ENCODE measurements at regions not wholly inside any gene's neighbourhood (a gene's known extent, or its start where the extent isn't known, plus 50 kb on each side); places are given as distances from the start of the nearest gene placed in this dataset.

DNA sequence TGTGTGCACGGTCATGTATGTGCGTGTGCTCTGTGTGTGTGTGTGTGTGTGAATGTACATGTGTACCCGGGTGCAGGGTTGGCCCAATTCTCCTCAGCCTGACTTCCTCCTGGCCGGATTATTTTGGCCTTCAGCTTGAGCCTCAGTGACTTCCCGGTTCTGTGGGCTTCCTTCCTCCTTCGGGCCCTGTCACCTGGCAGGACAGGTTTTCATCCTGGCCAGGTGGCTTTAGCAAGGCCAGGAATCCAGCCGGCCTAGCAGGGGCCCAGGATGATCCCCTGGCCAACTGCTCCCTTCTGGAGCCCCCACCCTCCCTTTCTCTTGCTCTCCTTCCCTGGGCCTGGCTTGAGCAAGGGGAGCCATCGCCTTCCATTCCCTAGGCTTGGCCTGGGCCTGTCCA, 140.5 kb downstream of the INHBB start:
- Mint-ChIP-seq H3K27ac (no peak overlapping the region), H3K4me3 (no peak overlapping the region), H3K36me3 (ENCODE audit: low read depth) (no peaks in the 10 kb centered on the region), H3K4me1 (ENCODE audit: low read depth) (no peaks in the 10 kb centered on the region), H3K9me3 (no peaks in the 10 kb centered on the region), H3K27me3 (peaks cover 6% of the 10 kb centered on the region)
- Histone ChIP-seq H3K36me3 (ENCODE audit: insufficient read depth, low read length) (no peaks in the 10 kb centered on the region), H3K27ac (ENCODE audit: low read depth in 1 of 2, low read length in 2 of 2) (no peak overlapping the region), H3K4me1 (ENCODE audit: insufficient read depth, low read length) (no peaks in the 10 kb centered on the region), H3K4me3 (ENCODE audit: low read length) (no peak overlapping the region), H3K9me3 (ENCODE audit: control insufficient read depth in 1 of 2, insufficient read depth in 1 of 2, low read length in 2 of 2) (no peaks in the 10 kb centered on the region), H3K27me3 (ENCODE audit: control insufficient read depth in 1 of 2, insufficient read depth in 2 of 2, low read length in 2 of 2) (no peaks in the 10 kb centered on the region)
- DNase-seq (no peak), ATAC-seq (ENCODE audit: poor library complexity) (no peak)
- ChIA-PET POLR2A (no interaction called here), CTCF (no interaction called here)
- intact Hi-C loops (cut with DNase I, micrococcal nuclease), result no loop called here
- TF ChIP-seq, protein P1, sequence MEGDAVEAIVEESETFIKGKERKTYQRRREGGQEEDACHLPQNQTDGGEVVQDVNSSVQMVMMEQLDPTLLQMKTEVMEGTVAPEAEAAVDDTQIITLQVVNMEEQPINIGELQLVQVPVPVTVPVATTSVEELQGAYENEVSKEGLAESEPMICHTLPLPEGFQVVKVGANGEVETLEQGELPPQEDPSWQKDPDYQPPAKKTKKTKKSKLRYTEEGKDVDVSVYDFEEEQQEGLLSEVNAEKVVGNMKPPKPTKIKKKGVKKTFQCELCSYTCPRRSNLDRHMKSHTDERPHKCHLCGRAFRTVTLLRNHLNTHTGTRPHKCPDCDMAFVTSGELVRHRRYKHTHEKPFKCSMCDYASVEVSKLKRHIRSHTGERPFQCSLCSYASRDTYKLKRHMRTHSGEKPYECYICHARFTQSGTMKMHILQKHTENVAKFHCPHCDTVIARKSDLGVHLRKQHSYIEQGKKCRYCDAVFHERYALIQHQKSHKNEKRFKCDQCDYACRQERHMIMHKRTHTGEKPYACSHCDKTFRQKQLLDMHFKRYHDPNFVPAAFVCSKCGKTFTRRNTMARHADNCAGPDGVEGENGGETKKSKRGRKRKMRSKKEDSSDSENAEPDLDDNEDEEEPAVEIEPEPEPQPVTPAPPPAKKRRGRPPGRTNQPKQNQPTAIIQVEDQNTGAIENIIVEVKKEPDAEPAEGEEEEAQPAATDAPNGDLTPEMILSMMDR (IDR thresholded peaks at IDR 0.05), result no peak

GRCh38 chr2:120486946-120487345, 141.0 kb downstream of the INHBB start:
- H3K4me1 ChIP-seq (ENCODE audit: insufficient read depth, low read length), result no peaks in the 10 kb centered on the region
- no peaks in the 10 kb centered on the region for H3K36me3 ChIP-seq (ENCODE audit: insufficient read depth, low read length)
- no peak for ATAC-seq (ENCODE audit: poor library complexity)
- Mint-ChIP-seq H3K4me1 (ENCODE audit: low read depth) (no peaks in the 10 kb centered on the region), H3K36me3 (ENCODE audit: low read depth) (no peaks in the 10 kb centered on the region), H3K27me3 (peaks cover 6% of the 10 kb centered on the region), H3K9me3 (no peaks in the 10 kb centered on the region), H3K4me3 (no peak overlapping the region), H3K27ac (no peak overlapping the region)
- no peak overlapping the region for H3K27ac ChIP-seq (ENCODE audit: low read depth in 1 of 2, low read length in 2 of 2)
- no peaks in the 10 kb centered on the region for H3K27me3 ChIP-seq (ENCODE audit: control insufficient read depth in 1 of 2, insufficient read depth in 2 of 2, low read length in 2 of 2)
- CTCF ChIA-PET, result no interaction called here
- POLR2A ChIA-PET, result no interaction called here
- no peak overlapping the region for H3K4me3 ChIP-seq (ENCODE audit: low read length)
- no peaks in the 10 kb centered on the region for H3K9me3 ChIP-seq (ENCODE audit: control insufficient read depth in 1 of 2, insufficient read depth in 1 of 2, low read length in 2 of 2)
- no peak for DNase-seq
- TF ChIP-seq, protein P1 (IDR thresholded peaks at IDR 0.05), result no peak
- intact Hi-C loops (cut with DNase I, micrococcal nuclease), result no loop called here

DNA sequence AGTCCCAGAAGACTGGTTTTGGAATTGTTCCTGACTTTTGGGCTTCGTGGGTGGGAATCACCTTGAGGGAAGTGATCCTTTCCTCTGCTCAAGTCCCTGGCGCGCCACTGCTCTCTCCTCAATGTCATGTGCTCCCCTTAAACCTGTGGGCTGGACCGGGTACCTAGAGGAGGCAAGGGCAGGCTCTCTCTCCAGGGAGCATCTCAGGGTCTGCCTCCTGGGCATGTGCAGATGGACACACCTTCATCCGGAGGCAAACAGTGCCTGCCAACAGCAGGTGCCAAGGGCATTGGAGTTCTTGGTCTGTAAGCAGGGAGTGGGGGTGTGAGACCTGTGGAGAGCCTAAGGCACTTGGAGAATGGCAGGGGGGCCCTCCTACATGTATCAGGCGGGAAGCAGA, 142.6 kb downstream of the INHBB start:
- H3K9me3 ChIP-seq (ENCODE audit: control insufficient read depth in 1 of 2, insufficient read depth in 1 of 2, low read length in 2 of 2), result no peaks in the 10 kb centered on the region
- POLR2A ChIA-PET, result no interaction called here
- CTCF ChIA-PET, result no interaction called here
- TF ChIP-seq, protein P1 (IDR thresholded peaks at IDR 0.05), result no peak
- no peak overlapping the region for H3K27ac Mint-ChIP-seq
- H3K9me3 Mint-ChIP-seq, result no peaks in the 10 kb centered on the region
- no peak overlapping the region for H3K4me3 ChIP-seq (ENCODE audit: low read length)
- H3K36me3 Mint-ChIP-seq (ENCODE audit: low read depth), result no peaks in the 10 kb centered on the region
- H3K4me1 ChIP-seq (ENCODE audit: insufficient read depth, low read length), result no peaks in the 10 kb centered on the region
- intact Hi-C loops (cut with DNase I, micrococcal nuclease), result no loop called here
- no peaks in the 10 kb centered on the region for H3K27me3 ChIP-seq (ENCODE audit: control insufficient read depth in 1 of 2, insufficient read depth in 2 of 2, low read length in 2 of 2)
- no peak overlapping the region for H3K27ac ChIP-seq (ENCODE audit: low read depth in 1 of 2, low read length in 2 of 2)
- no peaks in the 10 kb centered on the region for H3K4me1 Mint-ChIP-seq (ENCODE audit: low read depth)
- peaks cover 6% of the 10 kb centered on the region for H3K27me3 Mint-ChIP-seq
- DNase-seq (no peak), ATAC-seq (ENCODE audit: poor library complexity) (no peak)
- H3K4me3 Mint-ChIP-seq, result no peak overlapping the region
- no peaks in the 10 kb centered on the region for H3K36me3 ChIP-seq (ENCODE audit: insufficient read depth, low read length)
